ENCODE measurements at regions not wholly inside any gene's neighbourhood (a gene's known extent, or its start where the extent isn't known, plus 50 kb on each side); places are given as distances from the start of the nearest gene placed in this dataset.
"Not testable (repeated sequence)": the region's sequence is repeated elsewhere in the genome, so short reads cannot be mapped to it uniquely, and the experiment has no call there.

DNA sequence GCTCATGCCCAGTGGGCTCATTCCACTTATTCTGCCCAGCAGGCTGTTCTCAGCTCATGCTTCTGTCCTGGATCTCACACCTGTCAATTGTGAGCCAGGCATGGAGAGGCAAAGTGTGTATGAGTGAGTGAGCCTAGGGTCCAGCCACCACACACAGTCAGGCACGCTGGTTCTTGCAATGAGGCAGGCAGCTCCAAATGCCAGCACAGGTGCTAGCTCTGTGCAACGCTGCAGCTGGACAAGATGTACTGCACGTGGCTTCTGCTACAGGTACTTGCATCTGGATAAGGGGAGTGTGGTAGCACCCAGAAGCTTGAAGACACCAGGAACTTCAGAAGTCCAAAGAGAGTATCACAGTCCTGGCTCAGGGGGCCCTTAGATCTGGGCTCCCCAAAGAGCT, 1249.4 kb upstream of the IGFBP7 start:
- DNase-seq = no peak

DNA sequence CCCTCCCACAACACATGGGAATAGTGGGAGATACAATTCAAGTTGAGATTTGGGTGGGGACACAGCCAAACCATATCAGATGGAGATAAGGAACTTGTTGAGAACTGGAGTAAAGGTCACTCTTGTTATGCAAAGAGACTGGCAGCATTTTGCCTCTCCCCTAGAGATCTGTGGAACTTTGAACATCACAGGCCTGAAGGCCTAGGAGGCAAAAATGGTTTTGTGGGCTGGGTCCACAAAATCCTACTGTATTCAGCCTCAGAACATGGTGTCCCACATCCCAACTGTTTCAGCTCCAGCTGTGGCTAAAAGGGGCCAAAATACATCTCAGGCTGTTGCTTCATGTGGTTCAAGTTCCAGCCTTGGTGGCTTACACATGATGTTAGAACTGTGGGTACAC, 1247.8 kb upstream of the IGFBP7 start:
- no peak for DNase-seq

DNA sequence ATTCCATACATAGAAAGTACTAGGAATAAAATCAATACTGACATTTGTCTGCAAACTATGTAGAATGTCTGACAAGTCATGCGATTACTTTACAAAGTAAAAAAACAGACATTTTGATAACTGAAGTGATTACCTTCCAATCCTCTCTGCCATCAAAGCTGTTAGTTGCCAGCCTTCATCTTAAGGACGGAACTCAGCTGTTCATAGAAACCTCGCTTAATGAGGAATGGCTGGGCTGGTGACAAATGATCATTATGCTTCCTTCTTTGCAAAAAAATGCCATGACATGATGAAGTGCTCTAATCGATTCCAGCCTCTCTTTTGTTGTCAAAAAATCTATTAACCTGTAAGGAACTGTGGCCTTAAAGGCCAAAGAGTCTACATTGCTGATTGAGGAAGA, 1214.9 kb upstream of the IGFBP7 start:
- no peak for DNase-seq

DNA sequence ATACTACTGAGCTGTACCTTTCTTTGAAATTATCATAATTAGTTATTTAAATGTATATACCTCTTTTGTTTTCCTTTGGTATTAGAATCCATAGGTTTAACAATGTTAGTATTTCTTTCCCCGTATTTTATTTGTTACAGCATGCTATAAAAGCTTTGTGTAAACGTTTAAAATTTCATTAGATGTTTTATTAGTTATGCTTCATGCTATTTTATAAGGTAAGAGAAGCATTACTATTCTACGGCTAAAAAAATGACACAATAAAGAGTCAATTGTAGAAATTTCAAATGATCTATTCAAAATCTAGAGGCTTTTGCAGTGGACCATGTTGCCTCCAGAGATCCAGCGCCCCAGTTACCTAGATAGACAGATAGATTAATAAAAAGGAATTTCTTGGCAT, 1203.3 kb upstream of the IGFBP7 start:
- no peak for DNase-seq

DNA sequence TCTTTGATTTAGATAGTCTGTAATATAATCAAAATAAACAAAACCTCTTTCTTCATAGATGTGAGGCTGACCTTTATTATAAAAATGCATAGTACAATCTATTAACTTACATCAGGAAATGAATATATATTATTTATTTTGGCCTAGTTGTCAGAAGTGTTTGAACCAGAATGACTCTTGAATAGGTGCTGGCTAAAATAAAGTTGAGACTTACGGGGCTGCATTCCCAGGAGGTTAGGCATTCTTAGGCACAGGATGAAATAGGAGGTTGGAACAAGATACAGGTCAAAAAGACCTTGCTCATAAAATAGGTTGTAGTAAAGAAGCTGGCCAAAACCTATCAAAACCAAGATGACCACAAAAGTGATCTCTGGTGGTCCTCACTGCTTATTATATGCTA, 1193.3 kb upstream of the IGFBP7 start:
- no peak for DNase-seq

DNA sequence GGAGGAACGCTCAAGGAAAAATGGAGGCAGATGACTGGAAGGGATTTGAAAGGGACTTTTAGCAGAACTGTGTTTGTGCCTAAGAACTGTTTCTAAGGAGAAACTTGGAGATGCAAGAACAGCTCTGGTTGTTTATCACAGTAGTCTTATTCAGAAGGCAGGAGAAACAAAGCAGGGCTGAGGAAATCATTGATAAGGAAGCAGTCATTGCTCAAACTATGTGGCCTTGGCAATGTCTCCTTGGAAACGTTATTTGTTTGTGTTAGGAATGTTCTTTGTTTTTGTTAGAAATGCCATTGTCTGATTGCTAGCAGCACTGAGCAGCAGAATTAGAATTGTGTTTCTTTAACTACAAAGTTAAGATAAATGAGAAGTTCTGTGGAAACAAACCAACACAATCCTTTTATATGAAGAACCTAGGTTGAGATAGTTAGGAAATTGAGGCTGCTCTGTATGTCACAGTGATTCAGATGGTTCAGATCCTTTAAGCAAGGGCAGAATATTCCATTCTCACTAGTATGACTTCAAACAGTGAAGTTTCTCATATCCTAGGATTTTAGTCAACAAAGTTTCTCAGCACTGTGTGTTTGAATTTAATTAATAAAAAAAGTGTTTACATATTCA, 1191.3 kb upstream of the IGFBP7 start:
- DNase-seq = no peak

DNA sequence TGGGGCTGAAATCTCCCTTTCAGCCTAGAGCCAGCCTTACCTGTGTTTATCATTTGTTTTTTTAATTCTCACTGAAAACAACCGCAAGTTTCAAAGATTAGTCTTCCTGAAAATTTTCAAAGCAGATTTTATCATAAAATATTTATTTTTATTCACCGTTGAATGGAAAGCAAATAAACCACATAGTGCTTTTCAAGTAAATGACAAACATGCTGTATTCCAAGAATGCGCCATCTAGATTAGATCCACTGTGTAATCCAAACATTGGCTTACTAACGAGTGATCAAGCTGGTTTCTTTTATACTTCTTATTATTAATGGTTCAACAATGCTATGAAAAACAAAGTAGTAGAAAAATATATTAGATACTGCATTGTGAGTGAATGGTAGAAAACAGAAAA, 1176.2 kb upstream of the IGFBP7 start:
- DNase-seq = no peak

DNA sequence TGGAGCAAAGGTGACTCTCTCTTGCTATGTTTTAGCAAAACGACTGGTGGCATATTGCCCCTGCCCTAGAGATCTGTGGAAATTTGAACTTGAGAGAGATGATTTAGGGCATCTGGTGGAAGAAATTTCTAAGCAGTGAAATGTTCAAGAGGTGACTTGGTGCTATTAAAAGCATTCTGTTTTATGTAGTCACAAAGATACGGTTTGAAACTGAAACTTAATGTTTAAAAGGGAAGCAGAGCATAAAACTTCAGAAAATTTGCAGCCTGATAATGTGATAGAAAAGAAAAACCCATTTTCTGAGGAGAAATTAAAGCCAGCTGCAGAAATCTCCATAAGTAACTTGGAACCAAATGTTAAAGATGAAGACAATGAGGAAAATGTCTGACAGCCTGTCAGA, 1170.7 kb upstream of the IGFBP7 start:
- not testable (repeated sequence) for DNase-seq

DNA sequence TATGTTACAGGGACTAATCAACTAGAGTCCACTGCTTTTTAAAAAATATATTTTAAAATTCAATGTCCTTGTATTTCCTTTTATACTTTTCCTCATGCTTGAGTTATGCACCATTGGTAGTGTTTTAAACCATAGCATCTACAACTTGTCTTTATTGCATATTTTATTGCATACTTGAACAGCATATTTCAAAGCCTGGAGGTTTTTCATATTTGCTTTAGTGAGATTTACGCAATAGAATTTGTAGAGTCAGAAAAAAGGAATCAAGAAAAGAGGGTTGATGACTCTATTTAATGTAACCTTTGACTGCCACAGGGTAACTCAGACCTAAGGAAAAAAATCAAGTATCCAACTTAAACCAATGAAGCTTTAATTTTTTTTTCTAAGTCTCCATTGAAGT, 1165.7 kb upstream of the IGFBP7 start:
- no peak for DNase-seq

DNA sequence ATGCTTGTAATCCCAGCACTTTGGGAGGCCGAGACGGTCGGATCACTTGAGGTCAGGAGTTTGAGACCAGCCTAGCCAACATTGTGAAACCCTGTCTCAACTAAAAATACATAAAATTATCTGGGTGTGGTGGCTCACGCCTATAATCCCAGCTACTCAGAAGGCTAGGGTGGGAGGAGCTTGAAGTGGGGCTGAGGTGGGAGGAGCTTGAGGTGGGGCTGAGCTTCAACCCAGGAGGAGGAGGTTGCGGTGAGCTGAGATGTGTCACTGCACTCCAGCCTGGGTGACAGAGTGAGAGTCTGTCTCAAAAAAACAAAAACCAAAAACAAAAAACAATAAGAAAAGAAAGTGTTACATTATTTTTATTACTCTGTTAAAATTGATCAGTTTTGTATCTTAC, 1164.4 kb upstream of the IGFBP7 start:
- no peak for DNase-seq

DNA sequence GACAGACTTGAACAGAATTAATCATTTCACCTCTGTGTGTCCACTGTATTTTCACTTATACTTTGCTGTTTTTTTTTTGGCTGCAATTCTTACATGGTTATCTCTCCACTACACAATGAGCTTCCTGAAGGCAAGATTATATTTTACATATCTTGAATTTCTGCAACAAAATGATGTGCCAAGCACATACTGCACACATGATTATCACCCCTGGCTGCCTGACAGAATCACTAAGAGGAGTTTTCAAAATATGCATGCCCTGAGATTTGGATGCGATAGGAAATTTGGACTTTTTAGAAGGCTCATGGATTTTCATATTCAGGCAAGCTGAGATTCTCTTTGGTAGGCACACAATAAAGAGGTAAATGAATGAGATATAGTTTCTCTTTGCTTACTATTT, 1162.1 kb upstream of the IGFBP7 start:
- DNase-seq = no peak

DNA sequence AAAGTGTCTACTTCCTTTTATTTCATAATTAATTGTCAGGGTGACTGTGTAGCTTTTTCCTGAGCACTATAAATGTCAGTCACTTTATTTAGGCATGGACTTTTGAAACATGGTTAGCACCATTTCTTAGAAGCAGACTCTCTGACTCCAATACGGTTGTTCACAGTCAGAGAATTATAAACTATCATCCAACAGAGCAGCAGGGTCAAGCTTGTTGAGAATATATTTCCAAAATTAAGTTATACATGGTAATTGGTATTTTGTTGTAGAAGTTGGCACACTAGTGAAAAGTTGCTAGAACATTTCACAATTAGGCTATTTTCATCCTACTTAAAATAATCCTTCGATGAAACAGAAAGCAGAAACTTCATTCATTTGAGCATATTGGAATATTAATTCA, 1155.5 kb upstream of the IGFBP7 start:
- no peak for DNase-seq

DNA sequence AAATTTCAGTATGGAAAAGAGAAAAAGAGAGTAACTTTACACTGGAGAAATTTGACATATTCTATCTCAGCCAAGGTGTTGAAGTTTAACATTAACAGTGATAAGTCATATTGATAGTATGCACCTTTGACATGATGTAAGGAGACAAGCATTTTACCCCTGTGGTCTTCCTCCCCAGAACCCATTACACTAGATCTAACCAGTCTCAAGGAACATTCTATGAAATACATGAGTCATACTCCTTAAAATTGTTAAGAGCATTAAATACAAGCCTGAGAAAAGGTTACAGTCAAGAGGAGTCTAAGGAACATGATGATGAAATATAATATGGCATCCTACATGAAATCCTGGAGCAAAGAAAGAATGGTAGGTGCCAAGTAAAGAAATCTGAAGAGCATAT, 1151.3 kb upstream of the IGFBP7 start:
- DNase-seq = no peak

DNA sequence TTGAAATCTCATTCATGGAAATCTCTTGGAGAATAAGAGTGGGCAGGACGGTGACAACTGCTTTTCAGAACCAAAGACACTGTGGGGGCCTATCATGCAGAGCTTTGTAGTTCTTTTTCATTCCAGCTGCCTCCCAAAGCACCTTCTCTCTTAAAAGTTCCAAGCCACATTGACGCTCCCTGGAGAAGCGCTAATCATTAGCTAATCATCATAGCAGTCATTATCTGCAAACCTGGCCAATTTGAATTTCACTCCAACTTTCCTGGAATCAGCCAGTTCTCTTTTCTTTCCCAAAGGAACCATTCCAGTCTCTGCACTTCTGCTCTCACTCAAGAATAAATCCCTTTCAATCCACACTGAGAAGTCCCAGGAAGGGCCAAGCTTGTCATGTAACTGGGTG, 1144.1 kb upstream of the IGFBP7 start:
- DNase-seq = no peak

DNA sequence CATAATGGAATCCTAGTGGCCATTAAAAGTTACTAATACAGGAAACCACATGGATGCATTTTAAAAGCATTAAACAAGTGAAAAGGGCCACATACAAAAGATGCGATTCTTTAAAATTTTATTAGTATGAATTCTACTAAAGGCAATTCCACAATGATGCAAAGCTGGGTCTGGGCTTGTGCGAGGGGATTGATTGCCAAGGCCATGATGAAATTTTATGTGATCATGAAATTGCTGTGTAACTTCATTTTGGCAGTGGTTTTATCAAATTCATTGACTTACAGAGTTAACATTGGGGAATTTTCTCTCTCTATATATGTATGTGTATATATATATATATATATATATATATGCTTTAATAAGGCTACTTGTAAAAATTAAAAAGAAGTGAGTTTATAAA, 1142.5 kb upstream of the IGFBP7 start:
- no peak for DNase-seq

DNA sequence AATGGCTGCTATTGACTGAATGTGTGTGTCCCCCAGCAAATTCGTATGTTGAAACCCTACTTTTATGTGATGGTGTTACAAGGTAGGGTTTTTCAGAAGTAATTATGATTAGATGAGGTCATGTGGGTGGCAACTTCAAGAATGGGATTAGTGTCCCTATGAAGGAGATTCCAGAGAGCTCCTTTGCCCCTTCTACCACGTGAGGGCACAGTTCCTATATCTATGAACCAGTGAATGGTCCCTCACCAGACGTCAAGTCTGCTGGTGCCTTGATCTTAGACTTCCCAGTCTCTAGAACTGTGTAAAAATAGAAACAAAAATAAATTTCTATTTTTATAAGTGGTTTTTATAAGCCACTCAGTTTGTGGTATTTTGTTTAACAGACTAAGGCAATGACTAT, 1137.6 kb upstream of the IGFBP7 start:
- no peak for DNase-seq

DNA sequence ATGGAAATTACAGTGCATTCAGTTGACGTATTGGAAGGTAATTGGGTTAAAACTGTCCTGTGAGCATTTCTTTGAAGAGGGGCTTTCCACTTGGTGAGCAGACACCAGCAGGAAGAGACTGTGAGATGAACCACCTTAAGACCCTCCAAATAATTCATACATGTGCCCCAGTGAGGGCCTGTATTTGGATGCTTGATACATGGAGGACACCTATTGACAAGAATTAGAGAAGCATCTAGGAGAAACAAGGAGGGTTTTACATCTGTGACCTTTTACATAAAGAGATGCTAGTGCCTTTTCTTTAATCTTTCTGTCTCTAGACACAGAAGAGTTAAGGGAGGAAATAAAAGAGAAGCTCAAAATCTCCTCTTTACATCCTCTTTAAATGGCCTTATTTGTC, 1115.3 kb upstream of the IGFBP7 start:
- no peak for DNase-seq

DNA sequence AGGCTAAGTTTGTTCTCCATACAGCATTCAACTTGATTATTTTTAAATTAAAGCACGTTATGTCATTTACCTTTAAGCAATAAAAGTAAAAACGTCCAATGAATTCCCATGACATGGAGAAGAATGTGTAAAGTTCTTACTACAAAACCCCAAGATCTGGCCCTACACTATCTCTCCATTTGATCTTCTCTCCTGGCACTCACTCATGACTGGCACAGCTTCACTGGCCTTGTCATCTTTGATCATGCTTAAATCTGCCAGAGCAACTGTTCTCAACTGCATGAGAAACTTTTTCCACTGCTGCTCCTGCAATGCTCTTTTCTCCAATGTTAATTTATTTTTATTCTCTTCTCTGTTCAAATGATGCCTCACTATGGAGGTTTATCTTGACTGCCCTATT, 1109.0 kb upstream of the IGFBP7 start:
- DNase-seq = no peak

DNA sequence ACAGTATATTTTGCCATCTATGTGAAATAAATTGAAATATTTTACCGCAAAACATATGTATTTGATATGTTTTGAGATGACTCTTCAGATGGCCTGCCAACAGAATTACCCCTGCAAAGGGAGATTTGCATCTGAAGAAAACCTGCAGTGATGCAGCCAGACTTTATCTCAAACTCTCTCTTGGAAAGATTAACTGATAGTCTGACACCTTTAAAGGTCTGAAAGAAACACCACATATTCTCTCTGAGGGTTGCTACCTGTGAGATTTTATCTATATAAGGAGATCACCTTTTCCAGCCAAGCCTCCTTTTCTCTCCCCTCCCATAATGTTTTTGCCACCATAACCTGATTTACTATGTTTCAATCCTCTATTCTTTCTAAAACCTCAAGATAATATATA, 1106.3 kb upstream of the IGFBP7 start:
- DNase-seq = no peak

DNA sequence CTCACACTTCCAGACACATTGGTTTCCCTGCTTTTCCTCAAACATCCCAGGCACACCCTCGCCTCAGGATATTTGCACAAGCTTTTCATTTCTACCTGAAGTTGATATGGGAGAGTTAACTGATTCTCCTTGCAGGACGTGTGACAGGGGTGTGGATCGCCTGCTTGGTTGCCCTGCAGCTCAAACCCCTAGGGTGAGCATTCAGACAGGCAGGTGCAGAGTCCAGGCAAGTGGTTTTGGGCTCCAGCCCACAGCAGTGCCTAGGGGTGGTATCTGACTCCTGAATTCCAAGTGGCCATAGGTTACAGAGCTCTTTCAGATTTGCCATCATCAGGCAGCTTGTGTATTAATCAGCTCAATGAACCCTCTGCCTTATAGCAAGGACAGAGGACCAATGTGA, 1104.2 kb upstream of the IGFBP7 start:
- no peak for DNase-seq

DNA sequence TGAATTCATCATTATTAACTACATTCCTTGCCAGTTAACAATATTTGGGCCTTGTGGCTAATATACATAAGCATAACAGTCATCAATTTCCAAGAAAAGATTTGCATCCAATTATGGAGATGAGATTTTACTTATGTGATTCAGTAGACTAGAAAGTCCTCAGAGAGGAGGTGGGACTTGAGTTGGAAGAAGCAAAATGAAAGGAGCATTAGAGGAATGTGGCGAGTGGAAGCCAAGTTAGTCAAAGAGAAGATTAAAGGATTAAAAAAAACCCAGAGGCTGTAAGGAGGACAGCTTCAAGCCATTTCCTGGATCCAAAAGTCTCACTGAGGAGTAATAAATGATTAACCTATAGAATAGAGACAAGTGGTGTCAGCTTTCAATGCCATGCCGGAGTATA, 1099.4 kb upstream of the IGFBP7 start:
- no peak for DNase-seq

DNA sequence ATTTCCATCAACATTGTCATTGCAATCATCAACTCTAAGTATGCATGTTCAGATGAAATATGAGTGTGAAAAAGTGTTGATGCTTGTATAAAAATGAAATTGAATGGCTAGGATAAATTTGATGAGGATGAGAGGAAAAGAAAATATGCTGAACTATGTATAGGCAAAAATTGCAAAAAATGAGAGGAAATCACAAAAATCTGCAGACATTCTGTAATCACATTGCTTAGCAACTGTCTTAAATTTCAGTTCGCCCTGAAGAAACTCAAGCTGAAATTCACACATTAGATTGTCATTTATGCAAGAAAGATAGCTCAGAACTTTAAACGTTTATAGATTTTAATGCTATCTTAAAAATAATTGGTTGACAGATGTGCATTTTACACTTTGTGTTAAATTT, 1098.8 kb upstream of the IGFBP7 start:
- no peak for DNase-seq

DNA sequence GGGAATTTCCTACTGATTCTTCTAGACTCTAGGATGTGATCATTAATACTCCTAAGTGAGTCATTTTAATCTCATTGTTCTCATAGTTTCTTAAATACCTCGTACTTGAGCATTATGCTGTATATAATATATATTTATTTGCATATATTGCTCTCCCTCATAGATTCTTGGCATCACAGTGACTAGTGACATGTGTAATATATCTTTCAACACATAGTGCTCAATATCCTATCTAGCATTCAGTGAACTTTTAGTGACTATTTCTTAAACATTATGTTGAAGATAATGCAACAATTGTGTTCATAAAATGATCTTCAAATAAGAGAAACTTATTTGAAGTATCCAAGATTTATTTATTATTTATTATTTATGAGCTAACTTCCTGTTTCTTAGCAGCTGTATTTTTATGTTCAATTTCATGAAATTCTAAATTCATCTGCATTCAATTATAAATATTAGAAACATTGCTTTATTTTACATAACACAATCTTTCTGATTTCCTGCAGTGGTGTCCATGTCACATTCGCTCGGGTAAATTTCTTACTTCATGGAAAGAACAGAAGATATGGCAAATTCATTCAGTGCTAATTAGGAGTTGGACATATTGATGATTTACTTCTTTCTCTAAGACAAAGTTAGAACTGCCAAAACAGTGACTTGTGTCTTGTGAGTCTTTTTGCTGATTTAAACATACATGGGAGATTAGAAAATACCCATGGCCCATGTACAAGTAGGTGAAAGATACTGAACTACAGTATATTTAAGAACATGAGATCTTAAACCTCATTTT, 1095.5 kb upstream of the IGFBP7 start:
- DNase-seq = no peak

DNA sequence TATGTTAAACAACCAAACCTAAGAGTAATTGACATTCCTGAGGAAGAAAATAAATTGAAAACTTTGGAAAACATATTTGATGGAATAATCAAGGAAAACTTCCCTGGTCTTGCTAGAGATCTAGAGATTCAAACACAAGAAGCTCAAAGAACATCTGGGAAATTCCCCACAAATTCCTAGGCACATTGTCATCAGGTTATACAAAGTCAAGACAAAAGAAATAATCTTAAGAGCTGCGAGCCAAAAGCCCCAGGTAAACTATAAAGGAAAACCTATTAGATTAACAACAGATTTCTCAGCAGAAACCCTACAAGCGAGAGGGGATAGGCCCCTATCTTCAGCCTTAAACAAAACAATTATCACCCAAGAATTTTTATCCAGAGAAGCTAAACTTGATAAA, 1082.0 kb upstream of the IGFBP7 start:
- no peak for DNase-seq

DNA sequence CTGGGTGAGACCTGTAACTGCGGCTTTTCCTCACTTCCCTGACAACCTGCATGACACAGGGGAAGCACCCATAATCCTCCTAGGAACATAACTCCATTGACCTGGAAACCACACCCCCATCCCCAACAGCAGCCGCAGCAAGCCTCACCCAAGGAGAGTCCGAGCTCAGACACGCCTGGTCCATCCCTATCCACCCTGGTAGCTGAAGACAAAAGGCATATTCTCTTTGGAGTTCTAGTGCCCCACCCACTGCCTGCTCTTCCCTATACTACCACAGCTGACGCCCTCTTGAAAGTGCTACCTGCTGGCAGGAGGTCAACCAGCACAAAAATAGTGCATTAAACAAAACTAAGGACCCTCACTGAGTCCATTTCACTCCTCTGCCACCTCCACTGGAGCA, 1080.9 kb upstream of the IGFBP7 start:
- DNase-seq = no peak

Data from EL (cell line).